AG04450 (cell line): ENCODE measurements at regions not wholly inside any gene's neighbourhood (a gene's known extent, or its start where the extent isn't known, plus 50 kb on each side); places are given as distances from the start of the nearest gene placed in this dataset.

Source experiments
- CTCF ChIA-PET: fragments of 300-600, 350-600 bp; formaldehyde crosslinking; extraction: SDS; loops from one replicate; lab custom pipeline; 2022; ENCODE audit warnings: antibody characterized with exemption, inconsistent platforms; lab: Charles Lee
- POLR2A ChIA-PET: fragments of 350-600 bp; formaldehyde crosslinking; extraction: SDS; loops from one replicate; lab custom pipeline; 2021; ENCODE audit warnings: antibody characterized with exemption, inconsistent platforms; lab: Yijun Ruan, JAX
- DNase-seq: peaks from one replicate; pipeline ENCODE4 v3.0.0-alpha.2; 2011; ENCODE audit warnings: low read depth, low spot score
- H3K27ac ChIP-seq: one replicate; pipeline ENCODE4 v1.5.1; 2012; ENCODE audit warnings: low read depth, low read length, control low read depth
- H3K27me3 ChIP-seq: one replicate; pipeline ENCODE4 v1.6.0; 2012; ENCODE audit warnings: low read length; ENCODE audit not compliant: control insufficient read depth, insufficient read depth
- H3K4me3 ChIP-seq: 2 replicates; pipeline ENCODE4 v1.5.1; 2011; ENCODE audit warnings: mild to moderate bottlenecking, low read depth, low read length, control low read depth
- H3K9me3 ChIP-seq: 2 replicates; pipeline ENCODE4 v1.5.1; 2012; ENCODE audit warnings: low read length; ENCODE audit not compliant: control insufficient read depth, insufficient read depth
- CTCF ChIP-seq: IDR thresholded peaks from 2 replicates; pipeline ENCODE4 v1.5.1; 2011; ENCODE audit warnings: low read depth, low read length, control low read depth, inconsistent platforms

GRCh38 chr11:76291576-76292526 is 85.5 kb upstream of the WNT11 start:
- TF ChIP-seq CTCF = no peak
- ChIA-PET POLR2A (interaction anchor here (0.6 kb wide), 1 partner anchor 9 kb away, joined by 3 read pairs; no protein-coding TSS in a partner anchor), CTCF (no interaction called here)
- Histone ChIP-seq H3K9me3 (peaks cover 4% of the 10 kb centered on the region; the same call in 1 of the 2 replicates), H3K27me3 (peaks cover 19% of the 10 kb centered on the region), H3K27ac (no peak overlapping the region), H3K4me3 (no peak overlapping the region)
- no peak for DNase-seq

GRCh38 chr11:76288166-76288980 is 82.1 kb upstream of the WNT11 start:
- CTCF ChIA-PET = interaction anchor here (1.9 kb wide), 1 partner anchor 80 kb away, joined by 7 read pairs; no protein-coding TSS in a partner anchor
- TF ChIP-seq CTCF = no peak
- POLR2A ChIA-PET = no interaction called here

GRCh38 chr11:76287227-76287626 is 80.9 kb upstream of the WNT11 start:
- ChIA-PET CTCF (interaction anchor here (1.9 kb wide), 1 partner anchor 79 kb away, joined by 7 read pairs; no protein-coding TSS in a partner anchor), POLR2A (no interaction called here)
- peaks cover 32% of the 10 kb centered on the region for H3K27me3 ChIP-seq
- H3K4me3 ChIP-seq = no peak overlapping the region
- no peak for DNase-seq
- TF ChIP-seq CTCF = no peak
- H3K9me3 ChIP-seq = peaks cover 3% of the 10 kb centered on the region; the same call in 1 of the 2 replicates
- no peak overlapping the region for H3K27ac ChIP-seq

More at GRCh38 chr11:76288166-76288980, 82.1 kb upstream of the WNT11 start:
- Histone ChIP-seq H3K27ac (no peak overlapping the region), H3K27me3 (peaks cover 31% of the 10 kb centered on the region), H3K4me3 (no peak overlapping the region), H3K9me3 (peaks cover 4% of the 10 kb centered on the region; the same call in 1 of the 2 replicates)
- no peak for DNase-seq

- no peak for DNase-seq
- peaks cover 33% of the 10 kb centered on the region for H3K27me3 ChIP-seq
- ChIA-PET CTCF (interaction anchor here (1.1 kb wide), 1 partner anchor 133 kb away, joined by 3 read pairs; no protein-coding TSS in a partner anchor), POLR2A (interaction anchor here (0.6 kb wide), 1 partner anchor 80 kb away, joined by 9 read pairs; no protein-coding TSS in a partner anchor)
- H3K9me3 ChIP-seq = no peaks in the 10 kb centered on the region
- no peak overlapping the region for H3K4me3 ChIP-seq
- TF ChIP-seq CTCF = no peak
- H3K27ac ChIP-seq = no peak overlapping the region
These were observed 79.2 kb upstream of the WNT11 start for GRCh38 chr11:76285397-76286104.
